ENCODE measurements at regions not wholly inside any gene's neighbourhood (a gene's known extent, or its start where the extent isn't known, plus 50 kb on each side); places are given as distances from the start of the nearest gene placed in this dataset.

- no peak for TF ChIP-seq NR2C2 (CRISPR knock-in tag; IDR thresholded peaks at IDR 0.05)
- no peak for TF ChIP-seq NR2C2 (tag; IDR thresholded peaks at IDR 0.05)
- TF ChIP-seq PTTG1 (tag; IDR thresholded peaks at IDR 0.05; ENCODE audit: low read depth): no peak
- TF ChIP-seq XRCC4 (IDR thresholded peaks at IDR 0.05; ENCODE audit: extremely low read depth, insufficient read depth, insufficient read length): no peak
- TF ChIP-seq PHTF2 (CRISPR knock-in tag; IDR thresholded peaks at IDR 0.05): no peak
Observed at GRCh38 chrX:137707348-137707747, 141.4 kb downstream of the ZIC3 start.

Measured in K562 (cell line).